ENCODE measurements at regions not wholly inside any gene's neighbourhood (a gene's known extent, or its start where the extent isn't known, plus 50 kb on each side); places are given as distances from the start of the nearest gene placed in this dataset.

- no peaks in the 10 kb centered on the region for H3K4me1 Mint-ChIP-seq
- H3K27me3 Mint-ChIP-seq: peaks cover 3% of the 10 kb centered on the region
- no peak overlapping the region for H3K27ac Mint-ChIP-seq
- H3K4me3 Mint-ChIP-seq: no peak overlapping the region
- no peak for DNase-seq
- H3K9me3 Mint-ChIP-seq: no peaks in the 10 kb centered on the region
- no peaks in the 10 kb centered on the region for H3K36me3 Mint-ChIP-seq
Observed at GRCh38 chr21:15224346-15225086, 159.7 kb upstream of the NRIP1 start.

- Mint-ChIP-seq H3K9me3 (no peaks in the 10 kb centered on the region), H3K27ac (no peak overlapping the region), H3K36me3 (no peaks in the 10 kb centered on the region), H3K4me3 (no peak overlapping the region), H3K4me1 (no peaks in the 10 kb centered on the region), H3K27me3 (peaks cover 3% of the 10 kb centered on the region)
- DNase-seq: no peak
Observed at GRCh38 chr21:15227919-15228318, 163.1 kb upstream of the NRIP1 start.

- Mint-ChIP-seq H3K36me3 (no peaks in the 10 kb centered on the region), H3K4me1 (no peaks in the 10 kb centered on the region), H3K9me3 (no peaks in the 10 kb centered on the region), H3K4me3 (no peak overlapping the region), H3K27ac (no peak overlapping the region), H3K27me3 (peaks cover 3% of the 10 kb centered on the region)
- DNase-seq: no peak
Observed at GRCh38 chr21:15229390-15229789, 164.6 kb upstream of the NRIP1 start.

GRCh38 chr21:15233611-15234010, 168.8 kb upstream of the NRIP1 start:
- Mint-ChIP-seq H3K27me3 (no peaks in the 10 kb centered on the region), H3K27ac (no peak overlapping the region), H3K9me3 (no peaks in the 10 kb centered on the region), H3K36me3 (no peaks in the 10 kb centered on the region), H3K4me3 (no peak overlapping the region), H3K4me1 (no peaks in the 10 kb centered on the region)
- no peak for DNase-seq

DNA sequence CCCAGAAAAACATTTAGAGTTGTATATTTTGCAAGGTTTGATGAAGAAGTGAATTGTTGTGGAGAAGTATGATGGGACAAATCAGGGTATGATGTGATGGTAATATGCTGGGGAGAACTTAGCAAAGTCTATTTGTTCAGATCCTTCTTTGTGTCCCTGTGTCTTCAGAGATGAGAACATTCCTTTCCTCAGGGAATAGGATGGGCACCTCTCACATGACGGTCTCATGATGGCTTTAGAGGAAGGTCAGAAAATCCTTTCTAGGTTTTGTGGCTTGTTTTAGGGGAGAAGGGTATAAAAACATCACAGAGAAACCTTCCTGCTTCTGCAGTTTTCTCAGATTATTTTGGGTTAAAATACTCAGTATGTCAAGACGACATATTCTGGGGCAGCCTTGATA, 171.3 kb upstream of the NRIP1 start:
- DNase-seq: no peak
- H3K36me3 Mint-ChIP-seq: no peaks in the 10 kb centered on the region
- H3K27me3 Mint-ChIP-seq: no peaks in the 10 kb centered on the region
- H3K4me3 Mint-ChIP-seq: no peak overlapping the region
- no peaks in the 10 kb centered on the region for H3K9me3 Mint-ChIP-seq
- H3K4me1 Mint-ChIP-seq: no peaks in the 10 kb centered on the region
- H3K27ac Mint-ChIP-seq: no peak overlapping the region

DNA sequence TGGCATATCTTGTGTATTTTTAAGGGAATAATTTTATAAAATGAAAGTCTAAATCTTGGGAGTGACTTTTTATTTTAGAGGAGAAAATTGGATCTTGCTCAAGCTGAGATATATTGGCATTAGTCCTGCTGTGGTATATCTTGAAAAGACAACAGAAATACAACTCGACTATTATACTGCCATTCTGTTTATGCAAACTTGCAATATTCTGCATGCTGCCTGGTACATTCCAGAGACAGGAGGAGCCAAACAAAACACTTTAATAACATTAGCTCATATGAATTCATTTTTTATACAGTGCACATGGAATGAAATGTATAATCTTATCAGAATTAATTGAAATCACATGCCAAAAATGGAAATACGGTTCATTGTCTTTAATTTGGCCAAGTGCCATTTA, 176.0 kb upstream of the NRIP1 start:
- no peaks in the 10 kb centered on the region for H3K4me1 Mint-ChIP-seq
- H3K27ac Mint-ChIP-seq: no peak overlapping the region
- H3K27me3 Mint-ChIP-seq: no peaks in the 10 kb centered on the region
- no peaks in the 10 kb centered on the region for H3K36me3 Mint-ChIP-seq
- H3K4me3 Mint-ChIP-seq: no peak overlapping the region
- H3K9me3 Mint-ChIP-seq: no peaks in the 10 kb centered on the region
- DNase-seq: no peak

DNA sequence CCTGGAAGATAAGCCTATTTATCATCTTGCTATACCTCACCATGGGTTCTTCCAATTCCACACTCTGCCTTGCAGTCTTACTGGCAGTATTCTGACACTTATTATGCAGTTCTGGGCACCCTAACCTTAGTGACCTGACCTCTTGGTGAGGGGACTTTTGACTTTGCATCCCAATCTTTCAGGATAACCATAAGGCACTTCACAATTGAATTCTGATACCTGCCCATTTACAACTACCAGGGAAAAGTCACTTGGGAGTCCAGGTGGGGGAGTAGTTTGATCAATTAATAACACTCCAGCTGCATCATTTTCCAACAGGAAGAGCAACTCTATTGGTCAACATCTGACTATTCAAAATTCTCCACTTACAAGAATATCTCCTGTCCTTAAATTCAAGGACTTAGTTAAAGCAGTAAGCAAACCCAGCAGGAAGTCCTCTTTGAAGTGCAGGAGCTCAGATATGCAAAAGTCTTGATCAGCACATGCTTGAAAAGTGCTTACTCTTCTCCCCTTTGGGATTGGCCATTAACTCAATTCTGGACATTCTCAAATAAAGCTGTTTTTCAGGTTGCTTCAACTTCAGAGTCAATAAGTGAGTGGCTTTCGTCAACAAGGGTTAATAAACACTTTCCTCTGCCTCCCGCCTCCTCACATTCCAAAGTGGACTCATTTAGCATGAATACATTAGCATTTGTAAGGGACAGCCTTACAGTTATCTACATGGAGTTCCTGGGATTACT, 177.4 kb upstream of the NRIP1 start:
- no peak for DNase-seq
- no peak overlapping the region for H3K27ac Mint-ChIP-seq
- H3K4me1 Mint-ChIP-seq: no peaks in the 10 kb centered on the region
- H3K27me3 Mint-ChIP-seq: no peaks in the 10 kb centered on the region
- H3K36me3 Mint-ChIP-seq: no peaks in the 10 kb centered on the region
- H3K9me3 Mint-ChIP-seq: no peaks in the 10 kb centered on the region
- no peak overlapping the region for H3K4me3 Mint-ChIP-seq

DNA sequence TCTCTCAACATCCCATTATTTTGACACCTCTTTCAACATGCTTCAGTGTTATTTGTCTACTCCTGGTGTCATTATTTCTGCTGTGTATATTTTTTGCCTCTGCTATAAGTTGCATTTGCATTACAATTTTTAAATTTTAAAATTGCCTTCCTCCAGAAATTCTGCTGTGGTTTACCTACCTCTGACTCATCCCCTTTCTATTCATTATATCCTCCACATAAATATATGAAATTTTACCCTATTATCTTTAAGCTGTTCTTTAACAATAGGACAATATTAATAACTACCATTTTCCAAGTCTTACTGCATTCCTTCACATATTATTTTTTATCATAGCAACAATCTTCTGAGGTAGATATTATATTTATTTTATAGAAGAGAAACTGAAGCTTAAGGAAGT, 178.1 kb upstream of the NRIP1 start:
- Mint-ChIP-seq H3K4me3 (no peak overlapping the region), H3K27me3 (no peaks in the 10 kb centered on the region), H3K27ac (no peak overlapping the region), H3K36me3 (no peaks in the 10 kb centered on the region), H3K9me3 (no peaks in the 10 kb centered on the region), H3K4me1 (no peaks in the 10 kb centered on the region)
- no peak for DNase-seq

GRCh38 chr21:15243406-15243805, 178.6 kb upstream of the NRIP1 start:
- no peaks in the 10 kb centered on the region for H3K36me3 Mint-ChIP-seq
- no peaks in the 10 kb centered on the region for H3K27me3 Mint-ChIP-seq
- DNase-seq: no peak
- H3K4me3 Mint-ChIP-seq: no peak overlapping the region
- no peaks in the 10 kb centered on the region for H3K9me3 Mint-ChIP-seq
- H3K27ac Mint-ChIP-seq: no peak overlapping the region
- no peaks in the 10 kb centered on the region for H3K4me1 Mint-ChIP-seq

DNA sequence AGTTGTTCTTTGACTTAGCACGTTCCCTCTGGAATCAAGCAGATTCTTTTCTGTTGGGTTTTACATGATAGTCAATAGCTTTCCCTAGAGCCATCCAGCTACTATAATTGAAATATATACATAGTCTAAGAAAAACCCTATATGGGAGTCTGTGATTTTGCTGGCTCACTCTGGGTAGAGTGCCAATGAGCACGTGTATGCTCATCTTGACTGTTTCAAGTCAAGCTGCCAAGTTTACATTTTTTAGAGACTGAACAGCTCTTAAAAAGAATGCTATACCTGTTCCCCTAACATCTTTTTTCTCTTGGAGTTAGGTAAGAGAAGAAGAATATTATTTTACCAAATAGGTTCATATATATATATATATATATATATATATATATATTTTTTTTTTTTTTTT, 182.8 kb upstream of the NRIP1 start:
- no peak overlapping the region for H3K4me3 Mint-ChIP-seq

GRCh38 chr21:15249285-15249993, 184.6 kb upstream of the NRIP1 start:
- Mint-ChIP-seq H3K4me1 (no peaks in the 10 kb centered on the region), H3K4me3 (no peak overlapping the region)

More for the DNA sequence above, 182.8 kb upstream of the NRIP1 start:
- H3K9me3 Mint-ChIP-seq: no peaks in the 10 kb centered on the region
- DNase-seq: no peak
- H3K4me1 Mint-ChIP-seq: no peaks in the 10 kb centered on the region
- peaks cover 4% of the 10 kb centered on the region for H3K27me3 Mint-ChIP-seq
- H3K27ac Mint-ChIP-seq: no peak overlapping the region
- no peaks in the 10 kb centered on the region for H3K36me3 Mint-ChIP-seq

DNA sequence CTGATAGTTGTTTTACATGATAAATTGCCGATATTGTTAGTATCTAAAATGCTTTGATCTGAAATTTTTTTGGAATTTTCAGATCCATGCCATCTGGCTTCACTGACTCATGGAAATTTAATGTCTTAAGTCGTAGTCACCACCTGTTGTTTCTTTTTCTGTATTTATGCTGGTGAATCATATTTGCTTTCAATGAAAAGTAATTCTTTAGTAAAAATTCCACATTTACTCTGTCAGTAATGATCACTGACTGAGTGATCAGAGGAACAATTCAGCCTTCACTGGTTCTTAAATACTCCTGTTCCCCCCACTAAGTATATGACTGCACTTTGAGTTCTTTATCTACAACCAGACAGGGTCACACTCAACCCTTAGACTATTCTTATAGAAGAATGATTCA, 185.6 kb upstream of the NRIP1 start:
- Mint-ChIP-seq H3K27me3 (peaks cover 4% of the 10 kb centered on the region), H3K27ac (no peak overlapping the region), H3K36me3 (no peaks in the 10 kb centered on the region), H3K4me1 (no peaks in the 10 kb centered on the region), H3K9me3 (no peaks in the 10 kb centered on the region), H3K4me3 (no peak overlapping the region)
- no peak for DNase-seq

More at GRCh38 chr21:15249285-15249993, 184.6 kb upstream of the NRIP1 start:
- peaks cover 4% of the 10 kb centered on the region for H3K27me3 Mint-ChIP-seq
- no peaks in the 10 kb centered on the region for H3K36me3 Mint-ChIP-seq
- no peak overlapping the region for H3K27ac Mint-ChIP-seq
- no peak for DNase-seq
- no peaks in the 10 kb centered on the region for H3K9me3 Mint-ChIP-seq

GRCh38 chr21:15252431-15252830, 187.6 kb upstream of the NRIP1 start:
- no peak for DNase-seq
- no peaks in the 10 kb centered on the region for H3K9me3 Mint-ChIP-seq
- no peak overlapping the region for H3K27ac Mint-ChIP-seq
- H3K36me3 Mint-ChIP-seq: no peaks in the 10 kb centered on the region
- H3K27me3 Mint-ChIP-seq: peaks cover 4% of the 10 kb centered on the region
- H3K4me3 Mint-ChIP-seq: no peak overlapping the region
- no peaks in the 10 kb centered on the region for H3K4me1 Mint-ChIP-seq

- no peaks in the 10 kb centered on the region for H3K4me1 Mint-ChIP-seq
Observed at GRCh38 chr21:15254111-15254510, 189.3 kb upstream of the NRIP1 start.

GRCh38 chr21:15255261-15255660, 190.5 kb upstream of the NRIP1 start:
- Mint-ChIP-seq H3K9me3 (no peaks in the 10 kb centered on the region), H3K4me1 (no peaks in the 10 kb centered on the region), H3K27me3 (no peaks in the 10 kb centered on the region), H3K27ac (no peak overlapping the region), H3K4me3 (no peak overlapping the region), H3K36me3 (no peaks in the 10 kb centered on the region)
- DNase-seq: no peak

More at GRCh38 chr21:15254111-15254510, 189.3 kb upstream of the NRIP1 start:
- H3K9me3 Mint-ChIP-seq: no peaks in the 10 kb centered on the region
- no peaks in the 10 kb centered on the region for H3K36me3 Mint-ChIP-seq
- H3K27me3 Mint-ChIP-seq: no peaks in the 10 kb centered on the region
- no peak for DNase-seq
- no peak overlapping the region for H3K27ac Mint-ChIP-seq
- H3K4me3 Mint-ChIP-seq: no peak overlapping the region
